Aorta (tissue), 5 donors: ENCODE measurements at regions not wholly inside any gene's neighbourhood (a gene's known extent, or its start where the extent isn't known, plus 50 kb on each side); places are given as distances from the start of the nearest gene placed in this dataset.

Source experiments
- ATAC-seq: fragments of 200-7000 bp; cut with Tn5 transposase; one replicate; pipeline ENCODE4 v1.9.1; 2022; ENCODE audit warnings: moderate library complexity; ENCODE audit not compliant: low FRiP score
- DNase-seq, 2 donors: peaks; one replicate each; pipeline ENCODE4 v3.0.0-alpha.2; 2020
- H3K27ac ChIP-seq, 2 donors: one replicate each; pipeline ENCODE4 v1.5.1; 2013; ENCODE audit warnings: low read length in 2 of 2, mild to moderate bottlenecking in 2 of 2, moderate library complexity in 2 of 2, control low read depth in 1 of 2, inconsistent platforms in 1 of 2, low read depth in 1 of 2
- H3K27me3 ChIP-seq, 2 donors: one replicate each; pipeline ENCODE4 v1.6.1; 2013; ENCODE audit warnings: control low read depth in 1 of 2, low read length in 1 of 2, mild to moderate bottlenecking in 1 of 2, moderate library complexity in 1 of 2; ENCODE audit not compliant: insufficient read depth in 2 of 2, control insufficient read depth in 1 of 2
- H3K36me3 ChIP-seq, 2 donors: one replicate each; pipeline ENCODE4 v1.6.1; 2013; ENCODE audit warnings: control low read depth in 1 of 2, low read length in 1 of 2, mild to moderate bottlenecking in 1 of 2; ENCODE audit not compliant: insufficient read depth in 2 of 2, control insufficient read depth in 1 of 2
- H3K4me1 ChIP-seq, 2 donors: one replicate each; pipeline ENCODE4 v1.6.1; 2013; ENCODE audit warnings: low read length in 2 of 2, control low read depth in 1 of 2, mild to moderate bottlenecking in 1 of 2, moderate library complexity in 1 of 2; ENCODE audit not compliant: insufficient read depth in 2 of 2, control insufficient read depth in 1 of 2
- H3K4me3 ChIP-seq, 2 donors: one replicate each; pipeline ENCODE4 v1.5.1; 2013; ENCODE audit warnings: low read length in 2 of 2, control low read depth in 1 of 2, mild to moderate bottlenecking in 1 of 2
- H3K9me3 ChIP-seq: one replicate; pipeline ENCODE4 v1.6.1; 2013; ENCODE audit warnings: mild to moderate bottlenecking, low read length; ENCODE audit not compliant: control insufficient read depth
- WGBS, 2 donors: extraction: QIAGEN DNeasy Blood & Tissue Kit; methylation state at CpG; one replicate each; pipeline ENCODE4 v1.1.7; 2013; 5-methylcytosine and 5-hydroxymethylcytosine counted together
- intact Hi-C, 2 donors: fragments of 100-400 bp; cut with DNase I; formaldehyde crosslinking; loops; one replicate each; pipeline versions ENCODE4 v1.14.2 to v1.15.0; 2022
- donor health status: healthy with polysubstance abuse.
- donor health status: Bipolar disorder and iron deficiency.
- donor health status: DM: no; HTN: no; CAD: no.
- donor health status: DM: no; HTN: no; CAD: no.
- donor health status: DM: yes; HTN: yes; CAD: no.

- 96 to 97% methylated on average over 2 of the region's 2 CpGs for WGBS, 2 donors
- no peaks in the 10 kb centered on the region for H3K9me3 ChIP-seq
- H3K27ac ChIP-seq, result no peak overlapping the region
- no peaks in the 10 kb centered on the region for H3K36me3 ChIP-seq
- H3K4me3 ChIP-seq, result no peak overlapping the region
- peaks cover 0 to 2% of the 10 kb centered on the region in 2 donors for H3K4me1 ChIP-seq
- no peaks in the 10 kb centered on the region for H3K27me3 ChIP-seq
- intact Hi-C loops, result loop anchor here in 1 of 2 donors (5.0 kb wide), 1 partner anchor 265 kb away; no protein-coding TSS in a partner anchor
- ATAC-seq (no peak), DNase-seq (no peak)
These were observed 181.1 kb upstream of the NABP1 start for GRCh38 chr2:191496838-191497237.

- Histone ChIP-seq H3K4me3 (no peak overlapping the region), H3K27ac (no peak overlapping the region), H3K27me3 (no peaks in the 10 kb centered on the region), H3K36me3 (no peaks in the 10 kb centered on the region), H3K4me1 (peaks cover 0 to 2% of the 10 kb centered on the region in 2 donors), H3K9me3 (no peaks in the 10 kb centered on the region)
- intact Hi-C loops, result loop anchor here in 1 of 2 donors (5.0 kb wide), 1 partner anchor 266 kb away; no protein-coding TSS in a partner anchor
- 7 to 16% methylated on average over 3 of the region's 3 CpGs for WGBS, 2 donors
- ATAC-seq (no peak), DNase-seq (no peak)
These were observed 180.1 kb upstream of the NABP1 start for GRCh38 chr2:191497822-191498221.

GRCh38 chr2:191499050-191499449 is 178.9 kb upstream of the NABP1 start:
- intact Hi-C loops, result loop anchor here in 1 of 2 donors (5.0 kb wide), 1 partner anchor 267 kb away; no protein-coding TSS in a partner anchor
- WGBS, 2 donors, result 95 to 99% methylated on average over 5 of the region's 5 CpGs

GRCh38 chr2:191499874-191500565 is 177.9 kb upstream of the NABP1 start:
- ATAC-seq (peak; percentile 31), DNase-seq (no peak)
- 43 to 44% methylated on average over 9 of the region's 9 CpGs for WGBS, 2 donors
- Histone ChIP-seq H3K27ac (no peak overlapping the region), H3K4me1 (peaks cover 0 to 2% of the 10 kb centered on the region in 2 donors), H3K9me3 (no peaks in the 10 kb centered on the region), H3K36me3 (no peaks in the 10 kb centered on the region), H3K27me3 (no peaks in the 10 kb centered on the region), H3K4me3 (no peak overlapping the region)
- intact Hi-C loops, result loop anchor here (2.0 to 10.0 kb wide), 7 partner anchors 203 to 445 kb away; partner anchors contain the start of gene MYO1B (in 1 of the 2)

More at GRCh38 chr2:191499050-191499449, 178.9 kb upstream of the NABP1 start:
- no peaks in the 10 kb centered on the region for H3K27me3 ChIP-seq
- H3K36me3 ChIP-seq, result no peaks in the 10 kb centered on the region
- peaks cover 0 to 2% of the 10 kb centered on the region in 2 donors for H3K4me1 ChIP-seq
- H3K27ac ChIP-seq, result no peak overlapping the region
- no peak overlapping the region for H3K4me3 ChIP-seq
- no peaks in the 10 kb centered on the region for H3K9me3 ChIP-seq
- DNase-seq (no peak), ATAC-seq (no peak)

- no peak for DNase-seq
- Histone ChIP-seq H3K27ac (no peak overlapping the region), H3K36me3 (no peaks in the 10 kb centered on the region), H3K9me3 (no peaks in the 10 kb centered on the region), H3K4me3 (no peak overlapping the region), H3K4me1 (peaks cover 0 to 2% of the 10 kb centered on the region in 2 donors), H3K27me3 (no peaks in the 10 kb centered on the region)
- WGBS, 2 donors, result 21 to 40% methylated on average over 1 of the region's 1 CpG
- ATAC-seq, result no peak
- intact Hi-C loops, result loop anchor here (2.0 to 10.0 kb wide), 7 partner anchors 203 to 446 kb away; partner anchors contain the start of gene MYO1B (in 1 of the 2)
These were observed 177.4 kb upstream of the NABP1 start for GRCh38 chr2:191500566-191500883.

- Histone ChIP-seq H3K27me3 (no peaks in the 10 kb centered on the region), H3K4me1 (peaks cover 0 to 2% of the 10 kb centered on the region in 2 donors), H3K4me3 (no peak overlapping the region), H3K36me3 (no peaks in the 10 kb centered on the region), H3K9me3 (no peaks in the 10 kb centered on the region), H3K27ac (no peak overlapping the region)
- intact Hi-C loops, result loop anchor here (2.0 to 10.0 kb wide), 7 partner anchors 204 to 446 kb away; partner anchors contain the start of gene MYO1B (in 1 of the 2)
- DNase-seq (no peak), ATAC-seq (no peak)
- WGBS, 2 donors, result 67 to 71% methylated on average over 9 of the region's 9 CpGs
These were observed 176.9 kb upstream of the NABP1 start for GRCh38 chr2:191500884-191501560.

GRCh38 chr2:191501561-191502168 is 176.3 kb upstream of the NABP1 start:
- no peak overlapping the region for H3K27ac ChIP-seq
- H3K4me3 ChIP-seq, result no peak overlapping the region
- DNase-seq (no peak), ATAC-seq (peak; percentile 62)
- 44 to 53% methylated on average over 3 of the region's 3 CpGs for WGBS, 2 donors
- no peaks in the 10 kb centered on the region for H3K36me3 ChIP-seq
- peaks cover 0 to 2% of the 10 kb centered on the region in 2 donors for H3K4me1 ChIP-seq
- intact Hi-C loops, result loop anchor here (2.0 to 10.0 kb wide), 7 partner anchors 204 to 447 kb away; partner anchors contain the start of gene MYO1B (in 1 of the 2)
- no peaks in the 10 kb centered on the region for H3K9me3 ChIP-seq
- no peaks in the 10 kb centered on the region for H3K27me3 ChIP-seq

GRCh38 chr2:191506515-191506914 is 171.4 kb upstream of the NABP1 start:
- Histone ChIP-seq H3K36me3 (no peaks in the 10 kb centered on the region), H3K4me3 (no peak overlapping the region), H3K9me3 (no peaks in the 10 kb centered on the region), H3K4me1 (no peaks in the 10 kb centered on the region), H3K27ac (no peak overlapping the region), H3K27me3 (no peaks in the 10 kb centered on the region)
- no peak for ATAC-seq
- DNase-seq, result no peak
- intact Hi-C loops, result loop anchor here in 1 of 2 donors (10.0 kb wide), 1 partner anchor 452 kb away; no protein-coding TSS in a partner anchor
- WGBS, 2 donors, result 74 to 79% methylated on average over 3 of the region's 3 CpGs
